ENCODE measurements at regions not wholly inside any gene's neighbourhood (a gene's known extent, or its start where the extent isn't known, plus 50 kb on each side); places are given as distances from the start of the nearest gene placed in this dataset.

GRCh38 chrX:18098763-18099162, 121.9 kb downstream of the BEND2 start:
- TF ChIP-seq CTCF (conservative IDR thresholded peaks at IDR 0.05; ENCODE audit: low read depth, low read length), result no peak
- no peak for TF ChIP-seq EZH2 (IDR thresholded peaks at IDR 0.05; ENCODE audit: low read length, unreplicated experiment)

All from PC-3 (cell line).